HG03460 (cell line): ENCODE measurements at regions not wholly inside any gene's neighbourhood (a gene's known extent, or its start where the extent isn't known, plus 50 kb on each side); places are given as distances from the start of the nearest gene placed in this dataset.
"Not testable (repeated sequence)": the region's sequence is repeated elsewhere in the genome, so short reads cannot be mapped to it uniquely, and the experiment has no call there.

Source experiments
- ATAC-seq: cut with Tn5 transposase; IDR thresholded peaks from one replicate; pipeline ENCODE4 v1.9.1; 2021; ENCODE audit not compliant: unreplicated experiment

- ATAC-seq = no peak
Measured at GRCh38 chr13:86840250-86841191, 830.6 kb upstream of the SLITRK5 start.

DNA sequence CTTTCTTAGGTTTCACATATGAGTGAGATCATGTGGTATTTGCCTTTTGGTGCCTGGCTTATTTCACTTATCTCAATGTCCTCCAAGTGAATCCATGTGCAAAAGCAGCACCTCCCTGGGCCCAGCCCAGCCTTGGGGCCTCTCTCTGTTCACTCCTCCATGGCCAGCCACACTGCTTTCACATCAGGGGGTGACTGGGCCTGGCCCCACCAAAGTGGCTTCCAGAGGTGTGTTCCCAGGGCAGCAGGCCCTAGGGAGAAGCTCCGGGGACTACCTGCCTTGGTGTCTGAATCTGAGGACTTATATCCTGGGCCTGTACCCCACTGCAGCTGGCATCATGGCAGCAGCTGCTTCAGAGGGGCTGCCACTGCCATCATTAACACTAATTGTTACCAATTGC is 829.9 kb upstream of the SLITRK5 start:
- ATAC-seq = no peak

- ATAC-seq = no peak
Measured at GRCh38 chr13:86846501-86846900, 824.7 kb upstream of the SLITRK5 start.

GRCh38 chr13:86848716-86849115 is 822.5 kb upstream of the SLITRK5 start:
- no peak for ATAC-seq

- no peak for ATAC-seq
Measured at GRCh38 chr13:86856991-86857390, 814.2 kb upstream of the SLITRK5 start.

- ATAC-seq = no peak
Measured at GRCh38 chr13:86858216-86858615, 813.0 kb upstream of the SLITRK5 start.

DNA sequence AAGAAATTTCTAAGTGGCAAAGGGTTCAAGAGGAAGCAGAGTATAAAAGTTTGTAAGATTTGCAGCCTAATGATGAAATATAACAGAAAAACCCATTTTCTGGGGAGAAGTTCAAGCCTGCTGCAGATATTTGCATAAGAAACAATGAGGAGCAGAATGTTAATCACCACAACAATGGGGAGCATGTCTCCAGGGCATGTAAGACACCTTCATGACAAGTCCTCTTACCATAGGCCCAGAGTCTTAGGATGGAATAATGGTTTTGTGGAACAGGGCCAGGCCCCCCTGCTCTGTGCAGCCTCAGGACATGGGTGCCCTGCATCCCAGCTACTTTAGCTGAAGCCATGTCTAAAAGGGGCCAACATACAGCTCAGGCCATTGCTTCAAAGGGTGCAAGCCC is 809.0 kb upstream of the SLITRK5 start:
- no peak for ATAC-seq

DNA sequence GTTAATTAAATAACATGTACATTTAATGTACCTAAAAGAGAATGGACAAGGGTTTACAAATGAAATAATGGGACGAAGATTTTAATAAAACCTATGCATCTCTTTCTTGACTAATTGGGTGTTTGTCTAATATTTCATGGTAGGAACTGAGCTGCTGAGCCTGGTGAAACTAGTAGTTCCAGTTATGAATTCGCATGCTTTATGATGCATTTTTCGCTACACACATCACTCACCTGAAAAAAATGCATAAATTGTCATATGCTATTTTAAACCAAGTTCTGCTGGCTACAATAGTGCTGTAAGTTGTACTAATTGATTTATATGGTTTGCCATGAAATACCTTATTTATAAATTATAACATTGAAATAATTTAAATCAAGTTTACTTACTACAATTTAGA is 806.8 kb upstream of the SLITRK5 start:
- ATAC-seq = no peak

GRCh38 chr13:86870444-86870843 is 800.7 kb upstream of the SLITRK5 start:
- no peak for ATAC-seq

GRCh38 chr13:86877441-86877840 is 793.7 kb upstream of the SLITRK5 start:
- ATAC-seq = no peak

GRCh38 chr13:86878781-86879180 is 792.4 kb upstream of the SLITRK5 start:
- ATAC-seq = no peak

DNA sequence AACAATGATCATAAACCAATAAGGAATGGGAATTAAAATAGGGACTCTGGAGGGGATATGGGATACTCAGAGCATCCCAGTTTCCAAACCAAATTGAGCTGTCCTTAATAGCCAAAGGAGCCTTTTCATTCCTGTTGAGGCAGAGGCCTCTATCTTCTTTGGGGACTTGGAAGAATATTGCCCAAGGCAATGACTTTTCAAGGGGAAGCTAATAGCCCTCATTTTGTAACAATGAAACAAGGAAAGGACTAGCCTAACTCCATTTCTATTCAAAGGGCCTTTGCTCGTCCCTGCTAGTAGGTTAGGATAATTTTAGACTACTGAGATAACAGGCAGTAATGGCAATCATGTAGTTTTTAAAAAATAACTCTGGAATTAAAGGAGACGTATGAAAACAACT is 789.8 kb upstream of the SLITRK5 start:
- ATAC-seq = no peak

- no peak for ATAC-seq
Measured at GRCh38 chr13:86882107-86882506, 789.1 kb upstream of the SLITRK5 start.

GRCh38 chr13:86882835-86883234 is 788.3 kb upstream of the SLITRK5 start:
- no peak for ATAC-seq

DNA sequence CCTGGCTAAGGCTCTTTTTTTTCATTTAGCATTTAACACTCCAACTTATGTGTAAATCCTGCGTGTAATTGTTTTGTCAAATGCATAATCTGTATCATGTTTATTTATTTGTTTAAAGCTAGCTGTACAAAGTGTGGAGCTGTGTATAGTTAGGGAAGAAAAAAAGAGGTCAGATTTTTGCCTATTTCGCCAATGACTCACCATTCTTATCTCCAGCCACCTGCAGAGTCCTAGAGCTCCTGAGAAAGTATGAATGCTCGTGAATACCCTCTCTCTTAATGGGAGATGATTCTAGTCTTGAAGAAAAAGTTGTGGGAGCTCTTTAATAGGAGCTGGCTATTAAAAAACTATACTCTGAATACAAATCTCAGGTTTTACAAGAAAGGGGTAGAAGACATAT is 778.8 kb upstream of the SLITRK5 start:
- ATAC-seq = no peak

- no peak for ATAC-seq
Measured at GRCh38 chr13:86900906-86901305, 770.3 kb upstream of the SLITRK5 start.

- no peak for ATAC-seq
Measured at GRCh38 chr13:86906127-86906874, 764.9 kb upstream of the SLITRK5 start.

DNA sequence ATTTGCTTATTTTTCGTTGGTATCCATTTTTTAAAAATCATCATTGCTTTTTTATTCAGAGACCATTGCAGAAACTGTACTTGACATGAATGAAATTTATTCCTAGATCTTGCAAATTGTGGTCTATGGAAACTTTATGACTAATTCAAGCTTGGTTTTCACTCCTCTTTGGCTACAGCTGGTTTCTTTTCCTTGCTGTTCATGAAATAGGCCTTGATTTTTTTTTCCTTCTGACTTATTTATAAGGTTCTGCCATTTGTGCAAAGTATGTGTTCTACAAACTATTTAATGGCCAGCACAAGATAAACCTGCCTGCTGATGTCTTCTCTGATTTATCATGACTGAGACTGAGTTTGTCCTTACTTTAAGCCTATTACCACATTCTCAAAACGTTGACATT is 764.0 kb upstream of the SLITRK5 start:
- no peak for ATAC-seq

DNA sequence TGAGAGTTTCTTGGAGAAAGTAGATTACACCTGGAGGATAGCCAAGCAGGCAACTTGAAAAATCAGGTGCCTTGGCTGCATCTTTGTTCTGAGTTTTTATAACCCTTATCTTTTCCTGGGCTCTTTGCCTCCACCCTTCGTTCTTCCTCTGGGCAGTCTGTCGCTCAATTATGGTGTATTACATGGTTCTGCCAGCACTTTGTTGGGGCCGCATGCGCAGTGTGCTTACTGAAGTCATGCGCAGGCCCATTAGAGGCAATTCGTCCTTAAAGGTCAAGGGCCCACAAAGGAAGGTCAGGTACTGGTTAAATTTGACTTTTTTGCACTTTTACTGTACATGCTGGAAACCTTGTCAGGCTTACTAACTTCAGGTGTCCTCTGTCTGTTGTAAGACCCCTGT is 761.9 kb upstream of the SLITRK5 start:
- ATAC-seq = no peak

DNA sequence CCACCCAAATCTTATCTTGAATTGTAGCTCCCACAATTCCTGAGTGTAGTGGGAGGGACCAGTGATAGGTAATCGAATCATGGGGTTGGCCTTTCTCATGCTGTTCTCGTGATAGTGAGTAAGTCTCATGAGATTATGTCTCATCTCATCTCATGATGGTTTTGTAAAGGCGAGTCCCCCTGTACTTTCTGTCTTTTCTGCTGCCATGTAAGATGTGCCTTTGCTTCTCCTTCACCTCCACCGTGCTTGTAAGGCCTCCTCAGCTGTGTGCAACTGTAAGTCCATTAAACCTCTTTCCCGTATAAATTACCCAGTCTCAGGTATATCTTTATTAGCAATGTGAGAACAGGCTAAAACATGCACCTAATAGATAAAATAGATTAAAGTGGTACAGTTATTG is 756.4 kb upstream of the SLITRK5 start:
- ATAC-seq = no peak

DNA sequence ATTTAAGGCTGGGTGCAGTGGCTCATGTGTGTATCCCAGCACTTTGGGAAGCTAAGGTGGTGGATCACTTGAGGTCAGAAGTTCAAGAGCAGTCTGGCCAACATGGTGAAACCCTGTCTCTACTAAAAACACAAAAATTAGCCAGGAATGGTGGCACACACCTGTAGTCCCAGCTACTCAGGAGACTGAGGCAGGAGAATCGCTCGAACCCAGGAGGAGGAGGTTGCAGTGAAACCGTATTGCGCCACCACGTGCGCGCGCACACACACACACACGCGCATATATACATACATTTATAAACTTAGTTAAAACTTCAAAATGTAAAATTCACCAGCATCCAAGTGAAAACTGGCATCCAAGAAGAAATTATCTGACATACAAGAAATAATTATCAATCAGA is 753.7 kb upstream of the SLITRK5 start:
- not testable (repeated sequence) for ATAC-seq

GRCh38 chr13:86918682-86919081 is 752.5 kb upstream of the SLITRK5 start:
- ATAC-seq = no peak
